Keratinocyte (primary cell): ENCODE measurements at regions not wholly inside any gene's neighbourhood (a gene's known extent, or its start where the extent isn't known, plus 50 kb on each side); places are given as distances from the start of the nearest gene placed in this dataset.

Source experiments
- DNase-seq: peaks from one replicate; pipeline ENCODE4 v3.0.0-alpha.2; 2011; ENCODE audit warnings: low read depth, missing footprints, low spot score
- FAIRE-seq: peaks from 2 replicates; lab custom pipeline; 2011; peaks lifted over from hg19 to GRCh38; lab: Jason Lieb, UNC
- H2AFZ ChIP-seq: 2 replicates; pipeline ENCODE4 v1.6.0; 2012; ENCODE audit warnings: low read length, control low read depth, inconsistent platforms; ENCODE audit not compliant: control insufficient read depth
- H3K27ac ChIP-seq: 2 replicates; pipeline ENCODE4 v1.5.1; 2011; ENCODE audit warnings: low read length; ENCODE audit not compliant: control insufficient read depth, insufficient read depth
- H3K27me3 ChIP-seq: 3 replicates; pipeline ENCODE4 v1.6.0; 2011; ENCODE audit warnings: low read length; ENCODE audit not compliant: control insufficient read depth, insufficient read depth; ENCODE audit errors: extremely low read depth
- H3K36me3 ChIP-seq, 2 experiments: 2 replicates in 1 of 2; 3 replicates in 1 of 2; pipeline ENCODE4 v1.5.1; 2011; ENCODE audit warnings: low read length in 2 of 2, mild to moderate bottlenecking in 1 of 2; ENCODE audit not compliant: control insufficient read depth in 2 of 2, insufficient read depth in 2 of 2; ENCODE audit errors: extremely low read depth in 1 of 2
- H3K4me1 ChIP-seq: 3 replicates; pipeline ENCODE4 v1.5.1; 2011; ENCODE audit warnings: low read length; ENCODE audit not compliant: control insufficient read depth, insufficient read depth; ENCODE audit errors: extremely low read depth
- H3K4me2 ChIP-seq: 3 replicates; pipeline ENCODE4 v1.6.0; 2011; ENCODE audit warnings: low read depth, low read length; ENCODE audit not compliant: control insufficient read depth, insufficient read depth; ENCODE audit errors: extremely low read depth
- H3K4me3 ChIP-seq, 3 experiments: fragments of 200-600 bp in 1 of 3; sonication (generic) in 1 of 3; 2 replicates in 2 of 3; 3 replicates in 1 of 3; pipeline ENCODE4 v1.5.1; 2011 to 2016; ENCODE audit warnings: low read length in 3 of 3, mild to moderate bottlenecking in 3 of 3, control low read depth in 2 of 3, inconsistent platforms in 1 of 3, low read depth in 1 of 3, mixed read lengths in 1 of 3, mixed run types in 1 of 3, moderate library complexity in 1 of 3; ENCODE audit not compliant: control insufficient read depth in 2 of 3, insufficient read depth in 2 of 3; ENCODE audit errors: extremely low read depth in 1 of 3
- H3K79me2 ChIP-seq: 2 replicates; pipeline ENCODE4 v1.6.0; 2012; ENCODE audit warnings: low read length; ENCODE audit not compliant: control insufficient read depth, insufficient read depth
- H3K9ac ChIP-seq: 3 replicates; pipeline ENCODE4 v1.6.0; 2011; ENCODE audit warnings: low read length; ENCODE audit not compliant: control insufficient read depth, insufficient read depth; ENCODE audit errors: extremely low read depth
- H3K9me1 ChIP-seq: 3 replicates; pipeline ENCODE4 v1.6.0; 2011; ENCODE audit warnings: low read length; ENCODE audit not compliant: control insufficient read depth, insufficient read depth; ENCODE audit errors: extremely low read depth
- H3K9me3 ChIP-seq: 2 replicates; pipeline ENCODE4 v1.5.1; 2012; ENCODE audit warnings: low read depth, low read length; ENCODE audit not compliant: control insufficient read depth
- H4K20me1 ChIP-seq: 3 replicates; pipeline ENCODE4 v1.6.0; 2011; ENCODE audit warnings: low read length; ENCODE audit not compliant: control insufficient read depth, insufficient read depth; ENCODE audit errors: extremely low read depth
- EZH2 ChIP-seq: IDR thresholded peaks from one replicate; pipeline ENCODE4 v1.6.1; 2012; ENCODE audit warnings: inconsistent platforms, mild to moderate bottlenecking, low read length, moderate library complexity
- dilution Hi-C: fragments of 300-500 bp; cut with MboI; formaldehyde crosslinking; loops from one replicate; pipeline ENCODE4 v1.7.0; 2020; ENCODE audit warnings: low sequenced_read_pairs; ENCODE audit not compliant: extremely low pct_ligation_motif_present
- TF ChIP-seq, protein P1 (sequence below), 3 experiments: IDR thresholded peaks in 1 of 3; conservative IDR thresholded peaks in 1 of 3; optimal IDR thresholded peaks in 1 of 3; 2 replicates in 2 of 3; 3 replicates in 1 of 3; pipeline versions ENCODE3 to v1.5.1; 2011; ENCODE audit warnings: low read length in 3 of 3, mild to moderate bottlenecking in 3 of 3, moderate library complexity in 2 of 3, control low read depth in 1 of 3, inconsistent platforms in 1 of 3; ENCODE audit not compliant: insufficient read depth in 2 of 3; ENCODE audit errors: extremely low read depth in 1 of 3

DNA sequence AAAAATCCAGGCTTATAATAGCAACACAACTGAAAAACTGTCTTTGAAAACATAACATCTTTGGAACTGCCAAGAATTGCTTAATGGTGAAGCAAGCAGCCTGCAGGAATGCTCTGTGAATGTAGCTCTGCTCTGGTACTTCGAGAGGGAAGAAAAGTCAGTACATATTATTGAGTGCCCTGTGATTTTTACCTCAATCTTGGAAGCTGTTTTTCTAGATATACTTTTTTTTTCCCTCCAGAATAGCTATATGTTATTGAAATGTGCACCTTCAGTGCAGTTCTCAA is 508.1 kb downstream of the PCNX1 start:
- Histone ChIP-seq H2AFZ (no peak overlapping the region), H3K4me2 (no peak overlapping the region), H3K27me3 (no peaks in the 10 kb centered on the region), H3K79me2 (peaks cover 21% of the 10 kb centered on the region), H3K4me3 (no peak overlapping the region), H3K9me3 (no peaks in the 10 kb centered on the region), H3K36me3 (peaks cover 0 to 3% of the 10 kb centered on the region in 2 experiments), H4K20me1 (no peaks in the 10 kb centered on the region), H3K4me1 (peaks cover 33% of the 10 kb centered on the region), H3K27ac (peak overlapping the region; percentile 48), H3K9ac (no peak overlapping the region), H3K9me1 (no peaks in the 10 kb centered on the region)
- TF ChIP-seq EZH2: no peak
- TF ChIP-seq, protein P1, sequence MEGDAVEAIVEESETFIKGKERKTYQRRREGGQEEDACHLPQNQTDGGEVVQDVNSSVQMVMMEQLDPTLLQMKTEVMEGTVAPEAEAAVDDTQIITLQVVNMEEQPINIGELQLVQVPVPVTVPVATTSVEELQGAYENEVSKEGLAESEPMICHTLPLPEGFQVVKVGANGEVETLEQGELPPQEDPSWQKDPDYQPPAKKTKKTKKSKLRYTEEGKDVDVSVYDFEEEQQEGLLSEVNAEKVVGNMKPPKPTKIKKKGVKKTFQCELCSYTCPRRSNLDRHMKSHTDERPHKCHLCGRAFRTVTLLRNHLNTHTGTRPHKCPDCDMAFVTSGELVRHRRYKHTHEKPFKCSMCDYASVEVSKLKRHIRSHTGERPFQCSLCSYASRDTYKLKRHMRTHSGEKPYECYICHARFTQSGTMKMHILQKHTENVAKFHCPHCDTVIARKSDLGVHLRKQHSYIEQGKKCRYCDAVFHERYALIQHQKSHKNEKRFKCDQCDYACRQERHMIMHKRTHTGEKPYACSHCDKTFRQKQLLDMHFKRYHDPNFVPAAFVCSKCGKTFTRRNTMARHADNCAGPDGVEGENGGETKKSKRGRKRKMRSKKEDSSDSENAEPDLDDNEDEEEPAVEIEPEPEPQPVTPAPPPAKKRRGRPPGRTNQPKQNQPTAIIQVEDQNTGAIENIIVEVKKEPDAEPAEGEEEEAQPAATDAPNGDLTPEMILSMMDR (optimal IDR thresholded peaks at IDR 0.05 in 1 of 3, IDR thresholded peaks at IDR 0.05 in 1 of 3, conservative IDR thresholded peaks at IDR 0.05 in 1 of 3; ENCODE audit: extremely low read depth in 1 of 3, insufficient read depth in 2 of 3, low read length in 3 of 3): no peak
- DNase-seq (no peak), FAIRE-seq (no peak)
- dilution Hi-C loops: no loop called here

DNA sequence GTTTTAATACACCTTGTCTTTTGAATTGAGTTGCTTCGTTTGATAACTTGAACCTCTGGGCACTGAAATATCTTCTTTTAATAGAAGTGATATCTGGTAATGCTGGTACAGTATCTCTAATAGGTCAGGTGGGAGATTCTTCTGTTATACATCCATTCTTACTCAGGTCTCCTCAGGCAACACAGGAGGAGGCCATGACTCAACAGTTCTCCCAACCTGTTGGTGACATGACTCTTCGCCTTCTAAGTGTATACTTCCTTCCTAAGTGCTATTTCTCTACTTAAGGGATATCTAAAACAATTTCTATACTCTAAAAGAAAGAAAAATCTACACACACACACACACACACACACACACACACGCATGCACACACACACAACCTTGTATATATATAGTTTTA is 509.1 kb downstream of the PCNX1 start:
- peaks cover 18% of the 10 kb centered on the region for H3K79me2 ChIP-seq
- TF ChIP-seq, protein P1 (optimal IDR thresholded peaks at IDR 0.05 in 1 of 3, IDR thresholded peaks at IDR 0.05 in 1 of 3, conservative IDR thresholded peaks at IDR 0.05 in 1 of 3; ENCODE audit: extremely low read depth in 1 of 3, insufficient read depth in 2 of 3, low read length in 3 of 3): no peak
- TF ChIP-seq EZH2: no peak
- H3K9me1 ChIP-seq: no peaks in the 10 kb centered on the region
- no peaks in the 10 kb centered on the region for H4K20me1 ChIP-seq
- H3K4me3 ChIP-seq: no peak overlapping the region
- peak overlapping the region; percentile 48 for H3K27ac ChIP-seq
- no peaks in the 10 kb centered on the region for H3K27me3 ChIP-seq
- H3K4me1 ChIP-seq: peaks cover 30% of the 10 kb centered on the region
- H2AFZ ChIP-seq: no peak overlapping the region
- H3K9me3 ChIP-seq: no peaks in the 10 kb centered on the region
- peak; percentile 94 for FAIRE-seq
- peaks cover 0 to 3% of the 10 kb centered on the region in 2 experiments for H3K36me3 ChIP-seq
- peak overlapping the region; percentile 25 for H3K4me2 ChIP-seq
- DNase-seq: peak; percentile 23
- dilution Hi-C loops: no loop called here
- no peak overlapping the region for H3K9ac ChIP-seq
